Activated T-helper 17 cell treated with anti-CD3 and anti-CD28 coated beads, Interleukin-2, amount 50 U/mL, for 72 hours (primary cell): ENCODE measurements at regions not wholly inside any gene's neighbourhood (a gene's known extent, or its start where the extent isn't known, plus 50 kb on each side); places are given as distances from the start of the nearest gene placed in this dataset.
"Not testable (repeated sequence)": the region's sequence is repeated elsewhere in the genome, so short reads cannot be mapped to it uniquely, and the experiment has no call there.

Source experiments
- ATAC-seq: fragments of 150-1000 bp; cut with Tn5 transposase; replicated peaks from 2 replicates; pipeline ENCODE4 v1.10.0; 2021; ENCODE audit warnings: mild to moderate bottlenecking, moderate library complexity
- H3K27ac Mint-ChIP-seq: one replicate; pipeline ENCODE4 v1.8.0; 2022; ENCODE audit warnings: mixed read lengths
- H3K27me3 Mint-ChIP-seq: one replicate; pipeline ENCODE4 v1.8.0; 2022; ENCODE audit warnings: mixed read lengths
- H3K36me3 Mint-ChIP-seq: one replicate; pipeline ENCODE4 v1.8.0; 2022; ENCODE audit warnings: low read depth, mild to moderate bottlenecking, mixed read lengths
- H3K4me1 Mint-ChIP-seq: one replicate; pipeline ENCODE4 v1.8.0; 2022; ENCODE audit warnings: mixed read lengths
- H3K4me3 Mint-ChIP-seq: one replicate; pipeline ENCODE4 v1.8.0; 2022; ENCODE audit warnings: mild to moderate bottlenecking, mixed read lengths
- H3K9me3 Mint-ChIP-seq: one replicate; pipeline ENCODE4 v1.8.0; 2022; ENCODE audit warnings: mixed read lengths

DNA sequence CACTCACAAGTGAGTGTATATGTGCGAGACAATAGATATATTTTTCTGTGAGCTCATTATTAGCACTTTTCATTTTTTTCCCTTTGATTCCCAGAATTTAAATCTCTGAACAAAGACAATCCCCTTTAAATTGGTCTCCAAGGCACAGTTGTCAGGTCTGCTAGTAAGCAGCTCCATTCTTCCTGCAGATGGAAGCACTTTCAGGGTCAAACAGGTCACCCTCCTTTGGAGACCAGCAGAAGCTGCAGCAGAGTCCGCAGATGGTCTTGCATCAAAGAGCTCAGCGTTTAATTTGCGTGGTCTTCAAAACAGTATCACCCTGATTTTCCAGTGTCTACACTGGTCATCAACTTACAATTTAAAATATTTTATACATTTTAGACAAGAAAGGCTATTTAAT is 543.8 kb downstream of the ARL4A start:
- no peaks in the 10 kb centered on the region for H3K36me3 Mint-ChIP-seq
- no peaks in the 10 kb centered on the region for H3K9me3 Mint-ChIP-seq
- H3K27me3 Mint-ChIP-seq, result peaks cover 4% of the 10 kb centered on the region
- ATAC-seq, result no peak
- no peak overlapping the region for H3K4me3 Mint-ChIP-seq
- no peak overlapping the region for H3K27ac Mint-ChIP-seq
- H3K4me1 Mint-ChIP-seq, result no peaks in the 10 kb centered on the region

DNA sequence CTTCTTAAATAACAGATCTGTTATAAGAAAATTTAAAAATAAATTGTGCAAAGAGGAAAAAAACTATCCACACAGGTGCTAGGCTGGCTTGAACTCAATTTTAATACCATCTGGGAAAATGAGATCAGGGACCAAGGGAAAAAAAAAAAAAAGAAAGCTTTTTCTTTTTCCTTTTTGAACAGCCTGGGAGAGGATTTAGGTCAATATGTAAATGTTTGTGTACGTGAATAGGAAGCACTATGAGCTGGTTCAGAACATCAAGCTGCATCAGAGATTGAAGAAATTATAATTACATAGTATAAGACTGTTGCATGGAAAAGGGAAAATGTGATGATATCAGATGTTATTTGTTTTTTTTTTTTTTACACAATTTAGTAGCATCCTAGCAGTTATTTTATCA is 548.0 kb downstream of the ARL4A start:
- H3K4me1 Mint-ChIP-seq, result no peaks in the 10 kb centered on the region
- no peaks in the 10 kb centered on the region for H3K36me3 Mint-ChIP-seq
- H3K27me3 Mint-ChIP-seq, result peaks cover 4% of the 10 kb centered on the region
- H3K4me3 Mint-ChIP-seq, result no peak overlapping the region
- H3K27ac Mint-ChIP-seq, result no peak overlapping the region
- ATAC-seq, result no peak
- H3K9me3 Mint-ChIP-seq, result no peaks in the 10 kb centered on the region

DNA sequence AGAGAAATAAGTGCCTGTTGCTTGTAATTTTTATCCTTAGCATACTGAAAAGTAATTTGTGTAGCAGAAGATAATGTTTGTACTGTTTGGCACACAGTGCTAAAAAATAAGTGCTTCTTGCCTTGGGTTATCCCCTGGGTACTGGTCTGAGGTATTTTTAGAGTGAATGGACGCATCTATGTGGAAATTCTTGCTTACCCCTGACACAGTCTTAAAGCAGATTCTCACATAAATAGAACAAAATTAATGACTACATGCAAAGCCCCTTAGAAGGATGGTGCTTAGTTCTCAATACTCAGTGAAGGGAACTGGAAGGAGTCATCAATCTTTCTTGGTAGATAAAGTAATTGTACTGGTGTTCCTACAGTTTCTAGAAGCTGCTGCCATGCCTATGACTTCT is 548.6 kb downstream of the ARL4A start:
- Mint-ChIP-seq H3K27me3 (peaks cover 4% of the 10 kb centered on the region), H3K9me3 (no peaks in the 10 kb centered on the region)

DNA sequence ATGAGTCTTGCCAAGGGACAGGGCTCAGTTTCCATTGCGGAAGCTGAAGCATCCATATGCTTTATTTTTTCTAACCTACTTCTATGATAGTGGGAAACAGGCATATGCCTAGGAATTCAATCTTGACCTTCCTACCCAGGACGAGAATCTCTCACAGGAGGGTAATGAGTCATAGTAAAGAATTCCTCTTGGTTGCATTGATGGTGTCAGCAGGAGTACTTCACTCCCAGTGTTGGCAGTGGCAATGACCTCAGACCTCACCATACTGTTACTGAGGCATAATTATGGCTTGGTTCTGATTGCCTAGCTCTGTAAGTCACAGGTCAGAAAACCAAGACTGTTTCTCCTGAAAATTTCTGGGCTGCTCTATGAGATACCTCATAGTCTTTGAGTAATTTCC is 552.9 kb downstream of the ARL4A start:
- H3K27ac Mint-ChIP-seq, result no peak overlapping the region
- peaks cover 4% of the 10 kb centered on the region for H3K27me3 Mint-ChIP-seq
- no peak for ATAC-seq
- no peaks in the 10 kb centered on the region for H3K4me1 Mint-ChIP-seq
- no peaks in the 10 kb centered on the region for H3K9me3 Mint-ChIP-seq
- H3K36me3 Mint-ChIP-seq, result no peaks in the 10 kb centered on the region
- H3K4me3 Mint-ChIP-seq, result no peak overlapping the region

More for the DNA sequence above, 548.6 kb downstream of the ARL4A start:
- Mint-ChIP-seq H3K4me1 (no peaks in the 10 kb centered on the region), H3K27ac (no peak overlapping the region), H3K36me3 (no peaks in the 10 kb centered on the region), H3K4me3 (no peak overlapping the region)
- ATAC-seq, result no peak

DNA sequence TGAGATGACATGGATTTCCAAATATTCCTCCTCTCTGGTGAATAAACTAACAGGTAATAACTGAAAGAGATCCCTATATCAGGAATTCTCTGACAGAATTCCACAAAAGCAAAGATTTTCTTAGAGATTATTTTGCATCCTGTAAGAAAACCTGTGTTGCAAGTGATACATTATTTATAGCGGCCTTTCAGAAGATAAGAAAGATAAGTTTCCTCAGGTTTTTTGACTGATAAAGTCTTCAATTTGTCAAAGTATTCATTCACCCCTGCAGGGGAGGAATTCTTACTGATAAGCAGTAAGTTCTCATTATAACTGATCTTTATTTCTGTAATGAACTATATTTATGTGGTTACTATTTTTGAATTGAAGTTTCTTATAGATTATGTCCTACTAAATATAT is 554.0 kb downstream of the ARL4A start:
- H3K4me1 Mint-ChIP-seq, result no peaks in the 10 kb centered on the region
- peaks cover 2% of the 10 kb centered on the region for H3K27me3 Mint-ChIP-seq
- no peaks in the 10 kb centered on the region for H3K36me3 Mint-ChIP-seq
- ATAC-seq, result no peak
- H3K4me3 Mint-ChIP-seq, result no peak overlapping the region
- no peaks in the 10 kb centered on the region for H3K9me3 Mint-ChIP-seq
- no peak overlapping the region for H3K27ac Mint-ChIP-seq

DNA sequence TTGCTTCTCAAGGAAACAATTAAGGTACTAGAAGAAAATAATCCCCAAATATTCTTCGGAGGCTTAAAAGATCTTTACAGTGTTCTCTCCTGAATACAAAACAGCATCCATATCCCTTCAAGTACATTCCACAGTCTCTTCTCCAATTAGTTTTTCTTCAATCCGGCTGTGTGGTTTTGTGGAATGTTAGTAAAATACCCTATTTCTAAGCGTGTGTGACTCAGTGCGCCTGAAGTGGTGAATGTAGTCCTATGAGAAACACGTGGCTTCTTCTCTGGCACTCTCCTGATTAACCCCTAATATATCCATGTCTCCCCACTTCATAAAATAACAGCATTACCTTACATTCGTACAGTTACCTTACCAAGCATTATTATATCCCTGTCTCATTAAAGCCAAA is 570.2 kb downstream of the ARL4A start:
- no peak overlapping the region for H3K4me3 Mint-ChIP-seq
- H3K27ac Mint-ChIP-seq, result no peak overlapping the region
- no peaks in the 10 kb centered on the region for H3K4me1 Mint-ChIP-seq
- H3K36me3 Mint-ChIP-seq, result no peaks in the 10 kb centered on the region
- H3K27me3 Mint-ChIP-seq, result peaks cover 11% of the 10 kb centered on the region
- no peaks in the 10 kb centered on the region for H3K9me3 Mint-ChIP-seq
- no peak for ATAC-seq

DNA sequence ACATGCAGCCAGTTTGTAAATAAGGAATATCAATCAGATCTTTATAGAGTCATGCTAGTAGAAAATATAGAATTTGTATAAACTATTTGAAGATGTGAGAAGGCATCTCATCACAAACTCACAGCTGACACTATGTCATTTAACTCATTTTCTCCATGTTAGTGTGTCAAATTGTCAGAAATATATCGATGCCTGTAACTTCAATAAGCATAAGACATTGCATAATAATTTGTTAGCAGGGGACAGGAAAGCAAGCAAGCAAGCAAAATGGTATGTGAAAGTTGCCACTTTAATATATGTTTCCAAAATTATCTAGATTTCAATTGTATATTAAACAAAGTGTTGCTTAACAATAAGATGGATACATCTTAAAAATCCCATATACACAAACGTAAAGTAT is 571.0 kb downstream of the ARL4A start:
- Mint-ChIP-seq H3K4me3 (no peak overlapping the region), H3K36me3 (no peaks in the 10 kb centered on the region), H3K9me3 (no peaks in the 10 kb centered on the region), H3K27me3 (peaks cover 11% of the 10 kb centered on the region), H3K4me1 (no peaks in the 10 kb centered on the region), H3K27ac (no peak overlapping the region)
- ATAC-seq, result no peak

DNA sequence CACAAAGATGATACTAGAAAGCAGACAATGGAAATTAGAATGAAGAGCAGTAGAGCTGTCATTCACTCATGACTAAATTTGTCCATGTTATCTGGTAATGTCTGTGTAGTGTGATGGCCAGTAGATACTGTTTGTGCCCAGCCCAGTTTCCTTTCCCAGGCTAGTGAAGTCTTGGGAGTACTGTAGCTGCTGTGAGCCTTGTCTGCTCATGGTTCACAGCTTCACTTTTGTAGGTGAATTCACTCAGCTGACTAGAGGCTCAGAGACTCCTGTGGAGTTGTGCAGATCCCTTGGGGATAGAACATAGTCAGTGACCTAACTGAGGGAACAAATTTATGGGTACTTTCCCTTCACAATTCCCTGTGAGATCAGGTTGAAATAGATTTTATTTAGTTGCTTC is 572.5 kb downstream of the ARL4A start:
- Mint-ChIP-seq H3K9me3 (no peaks in the 10 kb centered on the region), H3K4me3 (no peak overlapping the region), H3K4me1 (no peaks in the 10 kb centered on the region)

DNA sequence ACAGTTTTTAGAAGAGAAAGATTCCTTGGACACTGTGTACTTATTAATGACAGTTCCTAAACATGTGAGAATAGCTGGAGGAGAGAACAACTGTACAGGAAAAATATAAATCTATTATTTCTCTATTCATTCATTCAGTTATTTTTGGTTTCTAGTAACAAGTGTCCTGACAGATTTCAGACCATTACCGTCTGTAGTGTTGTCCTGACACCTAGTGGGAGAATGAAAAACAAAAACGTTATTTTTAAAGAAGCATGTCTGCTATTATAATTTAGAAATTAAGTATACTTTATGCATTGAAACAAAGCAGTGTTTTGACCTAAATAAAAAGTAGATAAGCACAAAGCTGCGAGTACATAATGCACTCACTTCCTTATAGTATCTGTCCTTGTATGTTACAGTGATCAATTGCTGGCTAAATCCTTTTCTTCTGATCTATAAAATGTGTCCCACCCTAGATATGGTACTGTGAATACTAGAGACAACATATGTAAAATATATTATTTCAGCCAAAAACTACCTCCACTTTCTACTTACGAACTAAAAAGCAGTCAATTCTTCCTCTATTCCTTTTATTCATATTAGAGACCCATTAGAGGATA is 575.6 kb downstream of the ARL4A start:
- no peaks in the 10 kb centered on the region for H3K9me3 Mint-ChIP-seq
- H3K27me3 Mint-ChIP-seq, result peaks cover 7% of the 10 kb centered on the region
- H3K36me3 Mint-ChIP-seq, result no peaks in the 10 kb centered on the region
- no peak overlapping the region for H3K4me3 Mint-ChIP-seq
- no peak overlapping the region for H3K27ac Mint-ChIP-seq
- no peak for ATAC-seq
- no peaks in the 10 kb centered on the region for H3K4me1 Mint-ChIP-seq

More for the DNA sequence above, 572.5 kb downstream of the ARL4A start:
- ATAC-seq, result no peak
- Mint-ChIP-seq H3K27ac (no peak overlapping the region), H3K27me3 (peaks cover 11% of the 10 kb centered on the region), H3K36me3 (no peaks in the 10 kb centered on the region)

DNA sequence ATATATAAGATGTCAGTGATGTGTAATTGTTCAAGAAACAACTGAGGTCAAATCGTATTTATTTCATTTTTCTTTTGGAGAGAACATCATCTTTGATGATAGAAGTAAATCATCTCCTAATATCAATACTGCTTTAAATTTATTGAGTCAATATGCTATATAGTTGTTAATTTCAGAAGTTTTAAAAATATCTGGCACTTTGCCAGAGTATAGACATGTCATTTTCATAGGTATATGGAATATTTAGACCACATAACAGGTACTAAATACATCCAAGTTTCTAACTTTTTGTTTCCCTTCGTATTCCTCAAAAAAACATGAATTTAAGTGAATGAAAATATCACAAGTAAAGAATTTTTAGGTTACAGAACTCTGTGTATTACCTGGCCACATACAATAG is 577.8 kb downstream of the ARL4A start:
- Mint-ChIP-seq H3K27ac (no peak overlapping the region), H3K9me3 (no peaks in the 10 kb centered on the region), H3K27me3 (peaks cover 7% of the 10 kb centered on the region), H3K4me3 (no peak overlapping the region), H3K4me1 (no peaks in the 10 kb centered on the region), H3K36me3 (no peaks in the 10 kb centered on the region)
- ATAC-seq, result no peak

DNA sequence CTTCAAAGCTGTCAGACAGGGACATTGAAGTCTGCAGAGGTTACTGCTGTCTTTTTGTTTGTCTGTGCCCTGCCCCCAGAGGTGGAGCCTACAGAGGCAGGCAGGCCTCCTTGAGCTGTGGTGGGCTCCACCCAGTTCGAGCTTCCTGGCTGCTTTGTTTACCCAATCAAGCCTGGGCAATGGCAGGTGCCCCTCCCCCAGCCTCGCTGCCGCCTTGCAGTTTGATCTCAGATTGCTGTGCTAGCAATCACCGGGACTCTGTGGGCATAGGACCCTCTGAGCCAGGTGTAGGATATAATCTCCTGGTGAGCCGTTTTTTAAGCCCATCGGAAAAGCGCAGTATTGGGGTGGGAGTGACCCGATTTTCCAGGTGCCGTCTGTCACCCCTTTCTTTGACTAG is 586.8 kb downstream of the ARL4A start:
- not testable (repeated sequence) for H3K27me3 Mint-ChIP-seq, H3K9me3 Mint-ChIP-seq, ATAC-seq, H3K27ac Mint-ChIP-seq, H3K4me3 Mint-ChIP-seq, H3K4me1 Mint-ChIP-seq, H3K36me3 Mint-ChIP-seq

DNA sequence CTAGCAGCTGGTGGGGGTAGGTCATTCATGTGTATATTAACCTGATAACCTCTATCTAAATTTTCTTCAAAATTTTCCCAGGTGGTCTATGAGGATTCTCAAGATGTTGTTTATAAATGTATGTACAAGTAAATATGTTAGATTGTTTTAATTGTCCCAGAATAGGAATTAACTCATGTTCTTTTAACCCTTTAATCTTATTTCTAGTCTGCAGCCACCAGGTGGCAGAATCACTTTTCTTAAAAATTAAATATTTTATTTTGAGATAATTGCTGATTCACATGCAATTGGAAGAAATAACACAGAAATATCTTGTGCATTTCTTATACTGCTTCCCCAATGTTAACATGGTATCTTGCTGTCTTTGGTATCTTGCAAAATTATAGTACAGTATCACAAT is 589.5 kb downstream of the ARL4A start:
- Mint-ChIP-seq H3K27me3 (peaks cover 6% of the 10 kb centered on the region), H3K9me3 (no peaks in the 10 kb centered on the region), H3K27ac (no peak overlapping the region), H3K36me3 (no peaks in the 10 kb centered on the region), H3K4me3 (no peak overlapping the region), H3K4me1 (no peaks in the 10 kb centered on the region)
- no peak for ATAC-seq

DNA sequence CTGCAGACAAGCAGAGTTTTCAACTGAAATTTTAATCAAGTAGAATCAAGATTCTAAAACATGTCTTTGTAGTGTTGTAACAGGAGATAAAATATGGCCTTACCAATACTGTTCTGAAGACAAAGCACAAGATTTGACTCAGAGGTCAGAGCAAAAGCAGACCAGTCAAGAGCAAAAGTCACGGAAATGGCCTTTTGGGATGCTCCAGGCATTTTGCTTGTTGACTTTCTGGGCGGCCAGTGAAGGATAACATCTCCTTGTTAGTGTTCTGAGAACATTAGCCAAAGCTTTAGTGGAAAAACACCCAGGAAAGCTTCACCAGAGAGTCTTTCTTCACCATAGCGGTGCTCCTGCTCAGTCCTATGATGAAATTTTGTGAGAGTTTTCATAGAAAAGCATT is 590.6 kb downstream of the ARL4A start:
- peaks cover 5% of the 10 kb centered on the region for H3K27me3 Mint-ChIP-seq
- ATAC-seq, result no peak
- no peak overlapping the region for H3K27ac Mint-ChIP-seq
- no peak overlapping the region for H3K4me3 Mint-ChIP-seq
- H3K4me1 Mint-ChIP-seq, result no peaks in the 10 kb centered on the region
- H3K9me3 Mint-ChIP-seq, result no peaks in the 10 kb centered on the region
- no peaks in the 10 kb centered on the region for H3K36me3 Mint-ChIP-seq

DNA sequence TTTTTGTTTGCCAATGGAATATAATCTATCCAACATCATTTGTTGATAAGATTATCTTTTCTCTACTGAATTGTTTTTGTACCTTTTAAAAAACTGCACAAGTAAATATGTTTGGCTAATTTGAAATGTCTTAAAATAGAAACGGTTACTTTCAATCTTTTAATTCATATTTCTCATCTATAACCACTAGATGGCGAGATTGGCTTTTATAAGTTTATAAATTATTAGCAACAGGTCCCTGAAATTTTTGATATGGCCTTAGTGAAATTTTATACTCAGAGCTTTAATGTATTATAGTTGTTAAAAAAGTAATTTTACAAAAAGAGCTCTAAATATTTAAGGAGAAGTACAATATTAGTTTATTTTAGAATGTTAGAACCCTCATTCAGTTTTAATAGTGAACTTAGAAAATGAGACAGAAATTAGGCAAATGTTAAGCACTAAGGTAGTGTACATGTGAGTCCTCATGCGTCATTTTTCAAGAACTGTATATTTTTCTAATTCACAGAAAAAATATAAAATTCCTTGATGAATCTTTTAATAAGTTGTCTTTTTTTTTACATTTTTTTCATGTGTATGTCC is 592.5 kb downstream of the ARL4A start:
- Mint-ChIP-seq H3K36me3 (no peaks in the 10 kb centered on the region), H3K27me3 (peaks cover under 1% of the 10 kb centered on the region), H3K9me3 (no peaks in the 10 kb centered on the region), H3K27ac (no peak overlapping the region), H3K4me1 (no peaks in the 10 kb centered on the region), H3K4me3 (no peak overlapping the region)
- no peak for ATAC-seq

DNA sequence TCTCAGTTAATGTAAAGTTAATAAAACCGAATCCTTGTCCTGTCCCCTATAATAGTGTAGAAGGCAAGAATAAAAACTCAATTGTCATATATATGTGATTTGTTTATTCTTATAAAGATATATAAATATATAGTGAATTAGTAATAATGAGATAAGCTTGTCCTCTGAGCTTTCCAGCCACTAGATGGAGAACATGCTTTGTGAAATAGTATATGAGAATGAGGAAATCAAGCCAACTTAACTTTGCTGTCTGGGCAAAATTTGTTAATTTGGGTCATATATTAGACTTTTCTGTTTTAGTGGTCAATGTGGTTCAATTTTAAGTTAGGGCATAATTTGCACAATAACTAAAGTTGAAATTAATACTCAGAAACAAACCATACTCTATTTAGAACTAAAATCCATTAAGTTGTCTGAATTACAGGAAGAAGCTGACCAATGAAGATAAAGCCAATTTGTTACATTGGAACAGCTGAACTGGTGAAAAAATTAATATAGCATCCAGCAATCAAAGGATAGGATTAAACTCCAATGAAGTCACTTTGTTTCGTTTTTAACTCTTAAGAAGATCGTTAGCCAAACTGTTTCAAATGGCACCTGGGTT is 595.0 kb downstream of the ARL4A start:
- H3K27me3 Mint-ChIP-seq, result peaks cover 10% of the 10 kb centered on the region
- no peak for ATAC-seq
- H3K4me1 Mint-ChIP-seq, result no peaks in the 10 kb centered on the region
- H3K36me3 Mint-ChIP-seq, result no peaks in the 10 kb centered on the region
- H3K4me3 Mint-ChIP-seq, result no peak overlapping the region
- no peak overlapping the region for H3K27ac Mint-ChIP-seq
- H3K9me3 Mint-ChIP-seq, result no peaks in the 10 kb centered on the region
